Femur (tissue), 1 donor: ENCODE measurements at regions not wholly inside any gene's neighbourhood (a gene's known extent, or its start where the extent isn't known, plus 50 kb on each side); places are given as distances from the start of the nearest gene placed in this dataset.

Source experiments
- DNase-seq: peaks from one replicate; pipeline ENCODE4 v3.0.0-alpha.2; 2017

- peak; percentile 48 for DNase-seq
Observed at GRCh38 chr11:111019871-111020670, 225.5 kb upstream of the POU2AF2 start.

GRCh38 chr11:111019451-111019850 lies 226.1 kb upstream of the POU2AF2 start:
- DNase-seq, result no peak

GRCh38 chr11:111018566-111018965 lies 227.0 kb upstream of the POU2AF2 start:
- no peak for DNase-seq

- DNase-seq, result no peak
Observed at GRCh38 chr11:111012491-111012890, 233.0 kb upstream of the POU2AF2 start.

GRCh38 chr11:111011275-111011594 lies 234.3 kb upstream of the POU2AF2 start:
- no peak for DNase-seq

- DNase-seq, result no peak
Observed at GRCh38 chr11:111010391-111011274, 234.9 kb upstream of the POU2AF2 start.

- no peak for DNase-seq
Observed at GRCh38 chr11:111006227-111006626, 239.3 kb upstream of the POU2AF2 start.

GRCh38 chr11:111001986-111002611 lies 243.4 kb upstream of the POU2AF2 start:
- DNase-seq, result no peak

GRCh38 chr11:111001081-111001430 lies 244.5 kb upstream of the POU2AF2 start:
- DNase-seq, result no peak

- DNase-seq, result no peak
Observed at GRCh38 chr11:111000400-111001080, 245.0 kb upstream of the POU2AF2 start.

- no peak for DNase-seq
Observed at GRCh38 chr11:110992481-110992880, 253.0 kb upstream of the POU2AF2 start.

GRCh38 chr11:110991661-110992355 lies 253.7 kb upstream of the POU2AF2 start:
- peak; percentile 57 for DNase-seq

GRCh38 chr11:110990311-110990710 lies 255.2 kb upstream of the POU2AF2 start:
- no peak for DNase-seq

GRCh38 chr11:110989428-110990133 lies 255.9 kb upstream of the POU2AF2 start:
- no peak for DNase-seq

- no peak for DNase-seq
Observed at GRCh38 chr11:110988671-110989070, 256.9 kb upstream of the POU2AF2 start.

- no peak for DNase-seq
Observed at GRCh38 chr11:110986016-110986415, 259.5 kb upstream of the POU2AF2 start.

GRCh38 chr11:110985547-110985946 lies 260.0 kb upstream of the POU2AF2 start:
- DNase-seq, result no peak

GRCh38 chr11:110984693-110985092 lies 260.8 kb upstream of the POU2AF2 start:
- DNase-seq, result no peak

- DNase-seq, result no peak
Observed at GRCh38 chr11:110984147-110984546, 261.4 kb upstream of the POU2AF2 start.

GRCh38 chr11:110982214-110982613 lies 263.3 kb upstream of the POU2AF2 start:
- no peak for DNase-seq

- no peak for DNase-seq
Observed at GRCh38 chr11:110979696-110980095, 265.8 kb upstream of the POU2AF2 start.

- DNase-seq, result no peak
Observed at GRCh38 chr11:110977661-110978060, 265.4 kb upstream of the ARHGAP20 start.
